Keratinocyte (primary cell): ENCODE measurements at regions not wholly inside any gene's neighbourhood (a gene's known extent, or its start where the extent isn't known, plus 50 kb on each side); places are given as distances from the start of the nearest gene placed in this dataset.
A peak's percentile ranks its signal among the peaks of the same experiment; 100 is the strongest.

Experiments
- DNase-seq: peaks from one replicate; pipeline ENCODE4 v3.0.0-alpha.2; 2011; ENCODE audit warnings: low read depth, missing footprints, low spot score
- FAIRE-seq: peaks from 2 replicates; lab custom pipeline; 2011; peaks lifted over from hg19 to GRCh38; lab: Jason Lieb, UNC
- H2AFZ ChIP-seq: 2 replicates; pipeline ENCODE4 v1.6.0; 2012; ENCODE audit warnings: low read length, control low read depth, inconsistent platforms; ENCODE audit not compliant: control insufficient read depth
- H3K27ac ChIP-seq: 2 replicates; pipeline ENCODE4 v1.5.1; 2011; ENCODE audit warnings: low read length; ENCODE audit not compliant: control insufficient read depth, insufficient read depth
- H3K27me3 ChIP-seq: 3 replicates; pipeline ENCODE4 v1.6.0; 2011; ENCODE audit warnings: low read length; ENCODE audit not compliant: control insufficient read depth, insufficient read depth; ENCODE audit errors: extremely low read depth
- H3K36me3 ChIP-seq, 2 experiments: 2 replicates in 1 of 2; 3 replicates in 1 of 2; pipeline ENCODE4 v1.5.1; 2011; ENCODE audit warnings: low read length in 2 of 2, mild to moderate bottlenecking in 1 of 2; ENCODE audit not compliant: control insufficient read depth in 2 of 2, insufficient read depth in 2 of 2; ENCODE audit errors: extremely low read depth in 1 of 2
- H3K4me1 ChIP-seq: 3 replicates; pipeline ENCODE4 v1.5.1; 2011; ENCODE audit warnings: low read length; ENCODE audit not compliant: control insufficient read depth, insufficient read depth; ENCODE audit errors: extremely low read depth
- H3K4me2 ChIP-seq: 3 replicates; pipeline ENCODE4 v1.6.0; 2011; ENCODE audit warnings: low read depth, low read length; ENCODE audit not compliant: control insufficient read depth, insufficient read depth; ENCODE audit errors: extremely low read depth
- H3K4me3 ChIP-seq, 3 experiments: fragments of 200-600 bp in 1 of 3; sonication (generic) in 1 of 3; 2 replicates in 2 of 3; 3 replicates in 1 of 3; pipeline ENCODE4 v1.5.1; 2011 to 2016; ENCODE audit warnings: low read length in 3 of 3, mild to moderate bottlenecking in 3 of 3, control low read depth in 2 of 3, inconsistent platforms in 1 of 3, low read depth in 1 of 3, mixed read lengths in 1 of 3, mixed run types in 1 of 3, moderate library complexity in 1 of 3; ENCODE audit not compliant: control insufficient read depth in 2 of 3, insufficient read depth in 2 of 3; ENCODE audit errors: extremely low read depth in 1 of 3
- H3K79me2 ChIP-seq: 2 replicates; pipeline ENCODE4 v1.6.0; 2012; ENCODE audit warnings: low read length; ENCODE audit not compliant: control insufficient read depth, insufficient read depth
- H3K9ac ChIP-seq: 3 replicates; pipeline ENCODE4 v1.6.0; 2011; ENCODE audit warnings: low read length; ENCODE audit not compliant: control insufficient read depth, insufficient read depth; ENCODE audit errors: extremely low read depth
- H3K9me1 ChIP-seq: 3 replicates; pipeline ENCODE4 v1.6.0; 2011; ENCODE audit warnings: low read length; ENCODE audit not compliant: control insufficient read depth, insufficient read depth; ENCODE audit errors: extremely low read depth
- H3K9me3 ChIP-seq: 2 replicates; pipeline ENCODE4 v1.5.1; 2012; ENCODE audit warnings: low read depth, low read length; ENCODE audit not compliant: control insufficient read depth
- H4K20me1 ChIP-seq: 3 replicates; pipeline ENCODE4 v1.6.0; 2011; ENCODE audit warnings: low read length; ENCODE audit not compliant: control insufficient read depth, insufficient read depth; ENCODE audit errors: extremely low read depth
- EZH2 ChIP-seq: IDR thresholded peaks from one replicate; pipeline ENCODE4 v1.6.1; 2012; ENCODE audit warnings: inconsistent platforms, mild to moderate bottlenecking, low read length, moderate library complexity
- dilution Hi-C: fragments of 300-500 bp; cut with MboI; formaldehyde crosslinking; loops from one replicate; pipeline ENCODE4 v1.7.0; 2020; ENCODE audit warnings: low sequenced_read_pairs; ENCODE audit not compliant: extremely low pct_ligation_motif_present
- TF ChIP-seq, protein P1 (sequence below), 3 experiments: IDR thresholded peaks in 1 of 3; conservative IDR thresholded peaks in 1 of 3; optimal IDR thresholded peaks in 1 of 3; 2 replicates in 2 of 3; 3 replicates in 1 of 3; pipeline versions ENCODE3 to v1.5.1; 2011; ENCODE audit warnings: low read length in 3 of 3, mild to moderate bottlenecking in 3 of 3, moderate library complexity in 2 of 3, control low read depth in 1 of 3, inconsistent platforms in 1 of 3; ENCODE audit not compliant: insufficient read depth in 2 of 3; ENCODE audit errors: extremely low read depth in 1 of 3

DNA sequence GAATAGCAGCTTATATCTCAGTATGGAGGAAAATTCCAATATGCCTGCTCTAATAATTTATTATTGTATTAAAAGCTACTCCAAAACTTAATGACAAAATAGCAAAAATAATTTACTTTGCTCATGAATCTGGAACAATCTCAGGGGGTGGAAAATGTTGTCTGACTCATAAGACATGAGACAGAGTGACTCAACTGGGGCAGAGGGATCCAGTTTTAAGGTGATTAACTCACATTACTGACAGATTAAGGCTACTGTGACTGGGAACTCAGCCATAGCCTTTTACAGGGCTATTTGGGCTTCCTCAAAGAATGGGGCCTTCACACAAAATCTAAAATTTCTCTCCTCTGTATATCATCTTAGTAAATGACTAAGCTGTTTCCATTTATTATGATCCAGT lies 1172.9 kb downstream of the CDH12 start:
- no peak overlapping the region for H3K4me3 ChIP-seq
- H2AFZ ChIP-seq, result no peak overlapping the region
- no peaks in the 10 kb centered on the region for H3K79me2 ChIP-seq
- no peaks in the 10 kb centered on the region for H3K36me3 ChIP-seq
- H3K27ac ChIP-seq, result peak overlapping the region; percentile 17
- H3K9me3 ChIP-seq, result no peaks in the 10 kb centered on the region
- no peaks in the 10 kb centered on the region for H3K27me3 ChIP-seq
- dilution Hi-C loops, result no loop called here
- TF ChIP-seq EZH2, result no peak
- TF ChIP-seq, protein P1, sequence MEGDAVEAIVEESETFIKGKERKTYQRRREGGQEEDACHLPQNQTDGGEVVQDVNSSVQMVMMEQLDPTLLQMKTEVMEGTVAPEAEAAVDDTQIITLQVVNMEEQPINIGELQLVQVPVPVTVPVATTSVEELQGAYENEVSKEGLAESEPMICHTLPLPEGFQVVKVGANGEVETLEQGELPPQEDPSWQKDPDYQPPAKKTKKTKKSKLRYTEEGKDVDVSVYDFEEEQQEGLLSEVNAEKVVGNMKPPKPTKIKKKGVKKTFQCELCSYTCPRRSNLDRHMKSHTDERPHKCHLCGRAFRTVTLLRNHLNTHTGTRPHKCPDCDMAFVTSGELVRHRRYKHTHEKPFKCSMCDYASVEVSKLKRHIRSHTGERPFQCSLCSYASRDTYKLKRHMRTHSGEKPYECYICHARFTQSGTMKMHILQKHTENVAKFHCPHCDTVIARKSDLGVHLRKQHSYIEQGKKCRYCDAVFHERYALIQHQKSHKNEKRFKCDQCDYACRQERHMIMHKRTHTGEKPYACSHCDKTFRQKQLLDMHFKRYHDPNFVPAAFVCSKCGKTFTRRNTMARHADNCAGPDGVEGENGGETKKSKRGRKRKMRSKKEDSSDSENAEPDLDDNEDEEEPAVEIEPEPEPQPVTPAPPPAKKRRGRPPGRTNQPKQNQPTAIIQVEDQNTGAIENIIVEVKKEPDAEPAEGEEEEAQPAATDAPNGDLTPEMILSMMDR (optimal IDR thresholded peaks at IDR 0.05 in 1 of 3, IDR thresholded peaks at IDR 0.05 in 1 of 3, conservative IDR thresholded peaks at IDR 0.05 in 1 of 3; ENCODE audit: extremely low read depth in 1 of 3, insufficient read depth in 2 of 3, low read length in 3 of 3), result no peak
- no peak overlapping the region for H3K9ac ChIP-seq
- FAIRE-seq, result peak; percentile 74
- peaks cover 10% of the 10 kb centered on the region for H3K4me1 ChIP-seq
- no peak overlapping the region for H3K4me2 ChIP-seq
- H4K20me1 ChIP-seq, result no peaks in the 10 kb centered on the region
- no peaks in the 10 kb centered on the region for H3K9me1 ChIP-seq
- DNase-seq, result no peak

DNA sequence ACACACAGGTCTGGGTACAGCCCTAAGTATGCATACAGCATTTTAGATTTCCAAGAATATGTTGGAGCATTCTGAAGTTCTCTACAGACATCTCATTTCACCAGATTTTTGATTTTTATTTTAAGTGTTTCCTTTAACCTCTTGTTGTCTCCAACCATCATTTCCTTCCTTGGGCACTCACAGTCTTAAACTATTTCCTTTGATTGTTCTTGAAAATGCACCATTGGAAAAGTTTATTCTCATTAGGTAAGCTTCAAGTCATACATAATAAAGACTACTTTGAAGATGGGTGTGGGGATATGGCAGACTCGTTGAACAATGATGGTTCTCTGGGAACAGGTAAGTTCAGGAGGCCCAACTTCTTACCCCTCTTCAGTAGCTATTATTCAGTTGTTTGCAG lies 1174.6 kb downstream of the CDH12 start:
- H2AFZ ChIP-seq, result no peak overlapping the region
- no peak overlapping the region for H3K4me2 ChIP-seq
- H3K27ac ChIP-seq, result no peak overlapping the region
- H3K79me2 ChIP-seq, result no peaks in the 10 kb centered on the region
- no peaks in the 10 kb centered on the region for H3K27me3 ChIP-seq
- H4K20me1 ChIP-seq, result no peaks in the 10 kb centered on the region
- no peaks in the 10 kb centered on the region for H3K9me1 ChIP-seq
- no peak overlapping the region for H3K9ac ChIP-seq
- no peaks in the 10 kb centered on the region for H3K9me3 ChIP-seq
- peaks cover 10% of the 10 kb centered on the region for H3K4me1 ChIP-seq
- no peak overlapping the region for H3K4me3 ChIP-seq
- FAIRE-seq (no peak), DNase-seq (no peak)
- H3K36me3 ChIP-seq, result no peaks in the 10 kb centered on the region
- TF ChIP-seq, protein P1 (optimal IDR thresholded peaks at IDR 0.05 in 1 of 3, IDR thresholded peaks at IDR 0.05 in 1 of 3, conservative IDR thresholded peaks at IDR 0.05 in 1 of 3; ENCODE audit: extremely low read depth in 1 of 3, insufficient read depth in 2 of 3, low read length in 3 of 3), result no peak
- dilution Hi-C loops, result no loop called here
